NT2/D1 (cell line): ENCODE measurements at regions not wholly inside any gene's neighbourhood (a gene's known extent, or its start where the extent isn't known, plus 50 kb on each side); places are given as distances from the start of the nearest gene placed in this dataset.

ENCODE experiments used
- SUZ12 ChIP-seq: IDR thresholded peaks from 2 replicates; pipeline ENCODE4 v1.6.1; 2011; ENCODE audit not compliant: insufficient read length, insufficient read depth; ENCODE audit errors: extremely low read depth
- YY1 ChIP-seq: IDR thresholded peaks from 2 replicates; pipeline ENCODE4 v1.6.1; 2011; ENCODE audit not compliant: insufficient read length, insufficient read depth
- ZNF274 ChIP-seq: IDR thresholded peaks from 2 replicates; pipeline ENCODE4 v1.6.1; 2011; ENCODE audit warnings: mild to moderate bottlenecking, low read depth, low read length

GRCh38 chr14:49951229-49951607, 58.3 kb downstream of the ARF6 start:
- no peak for TF ChIP-seq ZNF274
- no peak for TF ChIP-seq YY1
- TF ChIP-seq SUZ12: no peak
